PC-9 (cell line): ENCODE measurements at regions not wholly inside any gene's neighbourhood (a gene's known extent, or its start where the extent isn't known, plus 50 kb on each side); places are given as distances from the start of the nearest gene placed in this dataset.

Source experiments
- CTCF ChIP-seq: fragments of 200-600 bp; sonication (generic); conservative IDR thresholded peaks from 2 replicates; pipeline ENCODE4 v1.6.1; 2017; ENCODE audit warnings: mixed run types, antibody characterized with exemption, mild to moderate bottlenecking, moderate library complexity
- EZH2 ChIP-seq: fragments of 200-600 bp; sonication (generic); IDR thresholded peaks from 2 replicates; pipeline ENCODE4 v1.8.0; 2017; ENCODE audit warnings: antibody characterized with exemption, low read depth

GRCh38 chr3:10688548-10689172, 127.4 kb upstream of the SLC6A11 start:
- TF ChIP-seq EZH2 (no peak), CTCF (no peak)
